NB4 (cell line): ENCODE measurements at regions not wholly inside any gene's neighbourhood (a gene's known extent, or its start where the extent isn't known, plus 50 kb on each side); places are given as distances from the start of the nearest gene placed in this dataset.

Experiments used
- DNase-seq: peaks from one replicate; pipeline ENCODE4 v3.0.0; 2010; ENCODE audit warnings: low read depth
- H3K4me3 ChIP-seq: one replicate; pipeline ENCODE4 v1.5.1; 2011; ENCODE audit warnings: mild to moderate bottlenecking, low read depth, low read length, moderate library complexity
- CTCF ChIP-seq: IDR thresholded peaks from one replicate; pipeline ENCODE4 v1.5.1; 2012; ENCODE audit warnings: low read depth, low read length
- MAX ChIP-seq: IDR thresholded peaks from 2 replicates; pipeline ENCODE4 v1.6.1; 2011; ENCODE audit warnings: low read depth, low read length
- MYC ChIP-seq: IDR thresholded peaks from 2 replicates; pipeline ENCODE4 v1.6.1; 2011; ENCODE audit warnings: low read depth, low read length
- POLR2A ChIP-seq: IDR thresholded peaks from 2 replicates; pipeline ENCODE4 v1.6.1; 2011; ENCODE audit warnings: mild to moderate bottlenecking; ENCODE audit not compliant: insufficient read length; ENCODE audit errors: extremely low read depth

- no peak overlapping the region for H3K4me3 ChIP-seq
- no peak for TF ChIP-seq MYC
- TF ChIP-seq MAX = no peak
- no peak for TF ChIP-seq POLR2A
- TF ChIP-seq CTCF = no peak
Observed at GRCh38 chr1:181345146-181345545, 138.2 kb upstream of the CACNA1E start.

GRCh38 chr1:181347495-181348390 lies 135.6 kb upstream of the CACNA1E start:
- no peak overlapping the region for H3K4me3 ChIP-seq
- TF ChIP-seq MAX (no peak), MYC (no peak), POLR2A (no peak), CTCF (no peak)
- DNase-seq = no peak

More at GRCh38 chr1:181345146-181345545, 138.2 kb upstream of the CACNA1E start:
- no peak for DNase-seq

- no peak for DNase-seq
- no peak overlapping the region for H3K4me3 ChIP-seq
- TF ChIP-seq MYC (no peak), MAX (no peak), POLR2A (no peak), CTCF (no peak)
Observed at GRCh38 chr1:181349512-181349911, 133.8 kb upstream of the CACNA1E start.

GRCh38 chr1:181350131-181350530 lies 133.2 kb upstream of the CACNA1E start:
- TF ChIP-seq MYC (no peak), CTCF (no peak), POLR2A (no peak), MAX (no peak)
- H3K4me3 ChIP-seq = no peak overlapping the region
- DNase-seq = no peak

GRCh38 chr1:181351740-181352139 lies 131.6 kb upstream of the CACNA1E start:
- no peak for DNase-seq
- TF ChIP-seq MAX (no peak), MYC (no peak), POLR2A (no peak), CTCF (no peak)
- no peak overlapping the region for H3K4me3 ChIP-seq
